ENCODE measurements at regions not wholly inside any gene's neighbourhood (a gene's known extent, or its start where the extent isn't known, plus 50 kb on each side); places are given as distances from the start of the nearest gene placed in this dataset.

DNA sequence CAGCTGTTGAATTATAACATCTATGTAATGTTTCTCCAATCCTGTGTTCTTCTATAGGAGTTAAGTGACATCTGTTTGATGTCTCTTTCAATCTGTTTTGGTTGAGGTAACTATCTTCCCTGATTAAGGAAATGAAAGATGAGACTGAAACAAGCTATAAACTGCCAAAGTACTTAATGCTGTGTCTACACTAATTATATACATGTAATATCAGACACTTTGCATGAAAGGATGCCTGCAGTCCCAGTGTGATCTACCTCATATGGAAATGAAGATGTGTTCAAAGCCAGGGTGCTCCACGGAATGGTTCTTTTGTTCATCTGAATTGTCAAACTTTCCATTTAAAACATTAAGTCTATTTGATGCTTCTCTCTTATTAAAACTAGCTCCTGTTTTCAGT is 958.3 kb downstream of the GALC start:
- DNase-seq: no peak

- no peak for DNase-seq
Observed at GRCh38 chr14:87030197-87030596, 962.8 kb downstream of the GALC start.

DNA sequence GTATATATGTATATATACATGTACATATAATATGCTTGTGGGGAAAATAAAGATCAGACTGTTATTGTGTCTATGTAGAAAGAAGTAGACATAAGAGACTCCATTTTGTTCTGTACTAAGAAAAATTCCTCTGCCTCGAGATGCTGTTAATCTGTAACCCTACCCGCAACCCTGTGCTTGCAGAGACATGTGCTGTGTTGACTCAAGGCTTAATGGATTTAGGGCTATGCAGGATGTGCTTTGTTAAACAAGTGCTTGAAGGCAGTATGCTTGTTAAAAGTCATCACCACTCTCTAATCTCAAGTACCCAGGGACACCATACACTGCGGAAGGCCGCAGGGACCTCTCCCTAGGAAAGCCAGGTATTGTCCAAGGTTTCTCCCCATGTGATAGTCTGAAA is 972.9 kb downstream of the GALC start:
- DNase-seq: peak; percentile 46

DNA sequence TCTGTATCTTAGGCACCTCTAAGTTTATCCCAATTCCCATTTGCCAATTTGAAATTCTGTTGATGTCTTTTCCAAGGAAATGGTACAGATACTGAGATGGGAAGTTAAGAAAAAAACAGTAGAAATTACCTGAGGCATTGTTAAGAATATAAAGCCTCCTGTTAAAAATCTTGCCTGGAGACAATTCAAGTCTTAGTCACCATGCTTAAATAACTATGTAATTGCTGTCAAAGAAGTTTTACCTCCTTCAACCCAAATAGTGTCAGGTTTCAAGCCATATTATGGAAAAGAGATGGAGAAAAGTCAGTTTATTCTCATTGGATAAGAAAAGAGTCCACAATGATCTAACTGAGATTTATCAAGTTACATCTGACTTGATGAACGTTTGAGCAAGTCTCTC is 974.7 kb downstream of the GALC start:
- DNase-seq: no peak

DNA sequence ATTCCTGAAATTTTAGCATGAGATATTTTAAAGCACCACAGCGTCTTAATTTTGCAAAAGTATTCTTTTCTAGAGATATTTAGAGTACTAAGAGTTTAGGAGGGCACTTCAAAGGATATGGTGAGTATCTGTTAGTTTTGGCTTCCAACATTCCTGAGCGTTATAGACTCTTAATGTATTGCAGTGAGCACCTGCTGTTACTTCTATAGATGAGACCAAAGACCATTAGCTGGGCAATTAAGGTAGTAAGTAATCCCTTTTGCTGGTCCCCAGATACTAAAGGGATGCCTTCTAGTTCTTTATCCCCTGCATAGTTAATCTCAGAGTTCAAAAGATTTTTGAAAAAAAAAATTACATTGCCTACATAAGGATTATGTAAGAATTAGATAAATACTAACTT is 975.6 kb downstream of the GALC start:
- no peak for DNase-seq

GRCh38 chr14:87014856-87015255 is 978.1 kb downstream of the GALC start:
- DNase-seq: peak; percentile 10

- no peak for DNase-seq
Observed at GRCh38 chr14:87013583-87013982, 979.4 kb downstream of the GALC start.

GRCh38 chr14:87008965-87009364 is 984.0 kb downstream of the GALC start:
- no peak for DNase-seq

DNA sequence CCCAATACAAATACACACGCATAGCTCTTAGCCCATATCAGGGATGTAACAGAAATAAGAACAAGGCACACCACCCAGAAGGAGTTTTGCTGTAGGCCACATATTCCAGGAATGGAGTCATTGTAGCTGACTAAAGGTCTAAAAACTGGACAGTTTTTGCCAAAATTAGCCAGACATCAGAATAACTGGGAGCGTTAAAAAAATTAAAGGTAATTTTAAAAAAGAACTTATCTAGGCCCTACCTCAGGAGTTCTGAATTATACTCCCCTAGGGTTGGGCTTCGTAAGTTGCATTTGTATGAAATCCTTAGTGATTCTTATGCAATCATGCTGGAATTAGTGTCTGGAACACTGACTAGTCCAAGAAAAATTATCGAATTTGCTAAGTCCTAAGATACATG is 987.7 kb downstream of the GALC start:
- no peak for DNase-seq

GRCh38 chr14:87002776-87003175 is 990.2 kb downstream of the GALC start:
- no peak for DNase-seq

- DNase-seq: no peak
Observed at GRCh38 chr14:87001333-87001732, 991.6 kb downstream of the GALC start.

- DNase-seq: no peak
Observed at GRCh38 chr14:87000081-87000480, 992.9 kb downstream of the GALC start.

GRCh38 chr14:86999036-86999435 is 993.9 kb downstream of the GALC start:
- DNase-seq: no peak

DNA sequence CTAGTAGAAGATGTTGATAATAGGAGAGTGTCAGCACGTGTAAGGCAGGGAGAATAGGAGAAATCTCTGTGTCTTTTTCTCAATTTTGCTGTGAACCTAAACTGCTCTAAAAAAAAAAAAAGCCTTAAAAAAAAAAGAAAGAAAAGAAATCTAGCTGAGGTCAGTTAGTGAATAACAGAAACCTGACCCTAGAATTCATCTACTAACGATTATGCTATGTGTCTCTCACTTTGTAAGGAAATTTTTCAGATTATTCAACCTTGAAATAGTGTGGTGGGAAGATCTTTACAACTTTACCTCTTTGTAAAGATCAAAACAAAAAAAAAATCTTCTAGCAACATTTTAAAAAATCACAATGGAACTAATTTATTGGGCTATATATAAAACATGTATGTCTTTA is 995.7 kb downstream of the GALC start:
- DNase-seq: no peak

DNA sequence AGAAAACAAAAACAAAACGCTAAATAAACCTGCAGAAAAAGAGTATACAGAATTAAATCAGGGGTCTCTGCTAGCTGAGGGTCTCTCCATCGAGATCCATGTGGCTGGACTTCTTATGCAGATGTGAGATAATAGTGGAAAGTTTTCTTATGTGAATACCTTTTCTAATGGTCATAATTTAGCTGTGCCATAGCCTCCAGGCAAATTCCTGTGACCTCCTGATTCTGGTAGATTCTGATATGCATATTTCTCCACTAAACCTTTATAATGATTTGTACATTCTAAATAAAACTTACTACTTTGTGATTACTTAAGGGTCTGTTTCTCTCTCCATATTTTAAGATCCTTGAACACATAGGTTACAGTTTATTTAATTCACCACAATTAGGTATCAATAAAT is 1002.6 kb downstream of the GALC start:
- no peak for DNase-seq

GRCh38 chr14:86989285-86989684 is 1003.7 kb downstream of the GALC start:
- DNase-seq: no peak

DNA sequence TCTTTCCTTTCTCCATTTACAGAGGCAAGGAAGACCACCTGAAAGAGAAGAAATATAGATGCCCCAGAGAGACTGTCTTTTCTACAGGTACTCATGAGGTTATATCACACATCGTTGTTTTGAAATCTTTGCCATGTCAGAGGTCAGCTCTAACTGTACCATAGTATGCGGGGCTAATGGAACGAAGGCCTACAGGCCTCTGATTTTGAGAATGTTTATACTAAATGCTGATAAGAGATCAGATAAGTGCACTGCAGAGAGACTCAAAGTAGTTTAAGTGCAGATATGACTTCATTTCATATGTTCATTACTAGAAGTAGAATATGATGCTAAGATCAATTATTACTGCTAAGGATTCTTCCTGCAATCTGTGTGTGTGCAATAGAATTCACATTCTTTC is 1005.0 kb downstream of the GALC start:
- DNase-seq: no peak

DNA sequence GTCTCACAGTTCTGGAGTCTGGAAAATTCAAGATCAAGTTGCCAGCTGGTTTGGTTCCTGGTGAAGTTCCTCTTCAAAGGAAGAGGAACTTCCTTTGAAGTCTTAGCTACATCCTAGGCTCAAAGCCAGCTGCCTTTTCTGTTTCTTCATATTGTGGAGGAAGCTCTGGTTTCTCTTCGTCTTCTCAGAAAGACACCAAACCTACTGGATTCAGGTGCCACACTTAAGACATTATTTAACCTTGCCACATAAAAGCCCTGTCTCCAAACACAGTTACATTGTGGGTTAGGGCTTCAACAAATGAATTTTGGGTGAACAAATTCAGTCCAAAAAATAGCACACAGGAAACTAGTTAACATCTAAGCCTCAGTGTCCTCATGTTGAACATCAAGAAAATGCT is 1019.8 kb downstream of the GALC start:
- DNase-seq: no peak

DNA sequence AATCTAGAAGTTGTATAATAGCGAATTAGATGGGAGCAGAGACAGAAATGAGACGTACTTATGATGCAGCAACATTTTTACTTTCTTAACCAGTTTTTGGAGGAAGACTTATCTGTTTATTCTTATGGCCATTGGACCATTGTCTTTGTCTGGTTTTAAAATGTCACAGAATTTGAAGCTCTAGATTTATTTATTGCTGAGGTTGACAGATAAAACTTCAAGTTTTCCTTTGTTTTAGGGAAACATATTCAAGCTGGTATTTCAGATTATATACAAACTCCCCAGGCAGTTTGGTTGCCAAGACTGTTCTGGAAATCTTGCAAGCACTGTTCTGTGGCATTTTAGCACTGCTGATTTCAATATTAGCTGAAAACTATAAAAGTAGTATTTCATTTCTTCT is 1021.7 kb downstream of the GALC start:
- no peak for DNase-seq

- peak; percentile 37 for DNase-seq
Observed at GRCh38 chr14:86961106-86961716, 1031.8 kb downstream of the GALC start.

GRCh38 chr14:86955771-86956354 is 1037.1 kb downstream of the GALC start:
- DNase-seq: no peak

- DNase-seq: no peak
Observed at GRCh38 chr14:86954623-86955022, 1038.4 kb downstream of the GALC start.

DNA sequence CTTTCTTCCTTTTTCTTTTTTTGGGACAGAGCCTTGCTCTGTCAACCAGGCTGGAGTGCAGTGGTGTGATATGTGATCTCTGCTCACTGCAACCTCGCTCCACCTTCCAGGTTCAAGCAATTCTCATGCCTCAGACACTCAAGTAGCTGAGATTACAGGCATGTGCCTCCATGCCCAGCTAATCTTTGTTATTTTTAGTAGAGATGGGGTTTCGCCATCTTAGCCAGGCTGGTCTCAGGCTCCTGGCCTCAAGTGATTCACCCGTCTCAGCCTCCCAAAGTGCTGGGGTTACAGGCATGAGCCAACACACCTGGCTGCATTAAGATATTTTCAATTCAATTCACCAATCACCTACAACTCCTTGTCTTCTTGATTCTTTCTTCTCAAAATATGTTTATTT is 1046.5 kb downstream of the GALC start:
- no peak for DNase-seq

DNA sequence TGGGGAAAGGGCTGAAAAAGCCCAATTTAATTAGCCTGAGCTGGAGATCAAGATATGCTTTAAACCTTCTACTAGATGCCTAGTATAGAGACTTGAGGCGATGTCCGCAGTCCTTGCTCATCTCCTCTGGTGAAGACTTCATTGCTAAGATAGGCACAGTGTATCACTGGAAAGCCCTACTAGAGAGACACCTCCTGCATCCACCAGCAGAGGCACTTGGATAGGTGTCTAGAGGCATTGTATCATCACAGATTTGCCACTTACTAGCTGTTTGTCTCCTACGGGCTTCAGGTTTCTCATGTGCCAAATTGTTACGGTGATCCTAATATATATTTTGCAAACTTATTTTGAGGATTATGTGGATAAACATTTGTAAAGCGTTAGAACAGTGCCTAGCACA is 1048.5 kb downstream of the GALC start:
- no peak for DNase-seq
